Stomach (tissue), 4 donors: ENCODE measurements at regions not wholly inside any gene's neighbourhood (a gene's known extent, or its start where the extent isn't known, plus 50 kb on each side); places are given as distances from the start of the nearest gene placed in this dataset.

Source experiments
- CTCF ChIP-seq, 7 experiments: fragments of 450-650 bp in 4 of 7; fragments of 200-600 bp in 3 of 7; sonication (generic) in 3 of 7; IDR thresholded peaks; one replicate each; pipeline ENCODE4 v1.5.1; 2016 to 2019; ENCODE audit warnings: antibody characterized with exemption in 7 of 7, control low read depth in 2 of 7, mild to moderate bottlenecking in 1 of 7
- POLR2AphosphoS5 ChIP-seq, 3 donors: sonication (generic); formaldehyde crosslinking; IDR thresholded peaks; one replicate each; pipeline ENCODE4 v1.6.1; 2016; ENCODE audit warnings: antibody characterized with exemption in 3 of 3

GRCh38 chr5:2375291-2375690, 376.2 kb downstream of the IRX2 start:
- TF ChIP-seq CTCF (IDR thresholded peaks at IDR 0.05): no peak
- TF ChIP-seq POLR2AphosphoS5 (IDR thresholded peaks at IDR 0.05): no peak
